Naive thymus-derived CD4-positive, alpha-beta T cell (primary cell): ENCODE measurements at regions not wholly inside any gene's neighbourhood (a gene's known extent, or its start where the extent isn't known, plus 50 kb on each side); places are given as distances from the start of the nearest gene placed in this dataset.
"Not testable (repeated sequence)": the region's sequence is repeated elsewhere in the genome, so short reads cannot be mapped to it uniquely, and the experiment has no call there.

ENCODE experiments used
- ATAC-seq: fragments of 150-1000 bp; cut with Tn5 transposase; 2 replicates; pipeline ENCODE4 v1.10.0; 2021; ENCODE audit warnings: mild to moderate bottlenecking, moderate library complexity
- CTCF ChIA-PET: fragments of 350-600 bp; sonication (Branson Sonifier 250); formaldehyde crosslinking; loops from one replicate; lab custom pipeline; 2021; ENCODE audit warnings: antibody characterized with exemption; lab: Charles Lee
- POLR2A ChIA-PET: fragments of 350-600 bp; sonication (Branson Sonifier 250); formaldehyde crosslinking; loops from one replicate; lab custom pipeline; 2021; ENCODE audit warnings: antibody characterized with exemption, inconsistent platforms; lab: Charles Lee
- DNase-seq, 9 donors: peaks; one replicate each; pipeline versions ENCODE4 v3.0.0 to v3.0.0-alpha.2; 2020 to 2022; ENCODE audit warnings: mixed read lengths in 1 of 9
- H3K27ac ChIP-seq: one replicate; pipeline ENCODE4 v1.7.0; 2013; ENCODE audit warnings: mild to moderate bottlenecking, low read depth, low read length, moderate library complexity
- H3K27me3 ChIP-seq, 2 donors: one replicate each; pipeline ENCODE4 v1.7.0; 2013; ENCODE audit warnings: low read length in 2 of 2, mild to moderate bottlenecking in 2 of 2, moderate library complexity in 2 of 2; ENCODE audit not compliant: control insufficient read depth in 2 of 2, insufficient read depth in 2 of 2
- H3K36me3 ChIP-seq, 3 experiments: 1 replicate in 2 of 3; 2 replicates in 1 of 3; pipeline ENCODE4 v1.7.0; 2013; ENCODE audit warnings: low read length in 3 of 3, mild to moderate bottlenecking in 3 of 3, moderate library complexity in 1 of 3; ENCODE audit not compliant: insufficient read depth in 3 of 3, control insufficient read depth in 2 of 3
- H3K4me1 ChIP-seq, 2 donors: one replicate each; pipeline ENCODE4 v1.7.0; 2013; ENCODE audit warnings: low read length in 2 of 2, mild to moderate bottlenecking in 2 of 2, moderate library complexity in 1 of 2; ENCODE audit not compliant: control insufficient read depth in 2 of 2, insufficient read depth in 2 of 2
- H3K4me3 ChIP-seq: 2 replicates; pipeline ENCODE4 v1.7.0; 2013; ENCODE audit warnings: mild to moderate bottlenecking, low read length
- H3K9me3 ChIP-seq, 3 experiments: 1 replicate in 2 of 3; 2 replicates in 1 of 3; pipeline ENCODE4 v1.7.0; 2013; ENCODE audit warnings: low read length in 3 of 3; ENCODE audit not compliant: control insufficient read depth in 2 of 3
- H3K27ac Mint-ChIP-seq, 9 donors: one replicate each; pipeline ENCODE4 v1.8.0; 2020 to 2022; ENCODE audit warnings: mixed read lengths in 9 of 9, mild to moderate bottlenecking in 8 of 9, moderate library complexity in 5 of 9, inconsistent platforms in 2 of 9
- H3K27me3 Mint-ChIP-seq, 5 donors: one replicate each; pipeline ENCODE4 v1.8.0; 2021 to 2022; ENCODE audit warnings: mixed read lengths in 5 of 5, mild to moderate bottlenecking in 1 of 5
- H3K36me3 Mint-ChIP-seq, 5 donors: one replicate each; pipeline ENCODE4 v1.8.0; 2020 to 2022; ENCODE audit warnings: mixed read lengths in 5 of 5, mild to moderate bottlenecking in 3 of 5, inconsistent platforms in 1 of 5
- H3K4me1 Mint-ChIP-seq, 7 donors: one replicate each; pipeline ENCODE4 v1.8.0; 2020 to 2022; ENCODE audit warnings: mixed read lengths in 7 of 7, mild to moderate bottlenecking in 3 of 7, inconsistent platforms in 1 of 7
- H3K4me3 Mint-ChIP-seq, 10 donors: one replicate each; pipeline ENCODE4 v1.8.0; 2020 to 2022; ENCODE audit warnings: mild to moderate bottlenecking in 10 of 10, mixed read lengths in 10 of 10, moderate library complexity in 6 of 10, inconsistent platforms in 2 of 10
- H3K9me3 Mint-ChIP-seq, 11 donors: one replicate each; pipeline ENCODE4 v1.8.0; 2020 to 2022; ENCODE audit warnings: mixed read lengths in 11 of 11, mild to moderate bottlenecking in 4 of 11, inconsistent platforms in 1 of 11, moderate library complexity in 1 of 11
- intact Hi-C, 2 donors: fragments of 100-400 bp; cut with micrococcal nuclease; formaldehyde crosslinking; loops; one replicate each; pipeline ENCODE4 v1.15.1; 2023

DNA sequence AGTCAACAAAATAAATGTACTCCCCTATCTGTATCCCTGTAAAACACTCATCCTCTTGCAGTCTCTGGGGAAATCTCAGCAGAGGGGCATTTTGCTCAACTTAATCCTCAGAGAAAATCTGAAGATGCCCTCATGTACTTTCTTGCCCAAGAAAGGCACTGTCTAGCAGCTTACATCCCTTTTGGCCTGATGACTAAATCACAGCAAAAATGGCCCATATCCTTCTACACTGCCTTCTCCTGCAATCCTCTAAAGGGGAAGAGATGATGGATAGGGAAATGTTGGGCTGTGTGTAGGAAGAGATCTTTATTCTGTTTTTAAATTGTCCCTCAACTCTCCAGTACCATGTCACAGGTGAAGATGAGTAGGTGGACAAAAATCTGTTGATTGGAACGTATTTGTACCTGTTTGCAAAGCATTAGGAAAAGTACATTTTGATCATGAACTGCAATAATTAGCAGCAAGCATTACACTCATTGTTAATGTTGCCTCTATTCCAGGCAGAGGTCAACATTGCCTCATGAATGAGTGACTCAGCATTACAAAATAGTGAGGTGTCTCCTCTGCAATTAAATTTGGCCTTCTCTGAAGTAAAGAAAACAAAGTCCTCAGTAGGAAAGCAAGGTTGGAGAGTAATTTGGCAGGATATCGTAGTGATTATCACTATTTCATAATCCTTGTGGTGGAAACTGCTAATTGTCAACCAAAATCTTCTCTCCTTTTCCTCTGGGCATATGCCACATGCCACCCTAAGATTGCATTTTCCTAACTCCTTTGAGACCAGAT is 172.4 kb upstream of the CAND1 start:
- Histone ChIP-seq H3K27ac (no peak overlapping the region), H3K4me3 (no peak overlapping the region), H3K9me3 (no peaks in the 10 kb centered on the region), H3K4me1 (no peaks in the 10 kb centered on the region), H3K27me3 (no peaks in the 10 kb centered on the region), H3K36me3 (no peaks in the 10 kb centered on the region)
- ATAC-seq (no peak), DNase-seq (no peak)
- Mint-ChIP-seq H3K27me3 (peaks cover 0 to 13% (median 4%) of the 10 kb centered on the region in 5 donors), H3K36me3 (no peaks in the 10 kb centered on the region), H3K9me3 (peaks cover 0 to 7% (median 2%) of the 10 kb centered on the region in 11 donors), H3K27ac (no peak overlapping the region), H3K4me1 (peaks cover 0 to 2% (median 0%) of the 10 kb centered on the region in 7 donors), H3K4me3 (no peak overlapping the region)
- ChIA-PET POLR2A (no interaction called here), CTCF (no interaction called here)
- intact Hi-C loops, result no loop called here

DNA sequence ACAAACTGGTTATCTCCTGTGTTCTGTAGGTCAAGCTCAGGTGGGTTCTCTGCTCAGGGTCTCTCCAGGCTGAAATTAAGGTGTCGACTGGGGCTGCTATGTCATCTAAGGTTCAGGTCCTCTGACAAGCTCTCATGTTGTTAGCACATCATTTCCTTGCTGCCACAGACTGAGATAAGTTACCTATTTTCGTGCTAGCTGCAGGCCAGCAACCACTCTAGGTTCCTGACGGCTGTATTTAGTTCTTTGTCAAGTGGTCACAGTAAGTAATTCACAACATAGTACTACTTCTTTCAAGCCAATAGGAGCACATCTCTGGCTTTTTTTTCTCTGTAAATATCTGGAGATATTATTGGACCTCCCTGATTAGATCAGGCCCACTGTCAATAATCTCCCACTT is 169.3 kb upstream of the CAND1 start:
- H3K36me3 Mint-ChIP-seq, result no peaks in the 10 kb centered on the region
- intact Hi-C loops, result no loop called here
- POLR2A ChIA-PET, result no interaction called here

GRCh38 chr12:67103521-67103920 is 165.6 kb upstream of the CAND1 start:
- Histone ChIP-seq H3K4me3 (no peak overlapping the region), H3K9me3 (no peaks in the 10 kb centered on the region), H3K27me3 (no peaks in the 10 kb centered on the region), H3K4me1 (no peaks in the 10 kb centered on the region), H3K36me3 (no peaks in the 10 kb centered on the region), H3K27ac (no peak overlapping the region)
- ChIA-PET CTCF (no interaction called here), POLR2A (no interaction called here)
- Mint-ChIP-seq H3K36me3 (peaks cover 0 to 23% (median 9%) of the 10 kb centered on the region in 5 donors), H3K27ac (no peak overlapping the region), H3K4me1 (no peaks in the 10 kb centered on the region), H3K4me3 (no peak overlapping the region), H3K27me3 (peaks cover 0 to 14% (median 10%) of the 10 kb centered on the region in 5 donors), H3K9me3 (peaks cover 15 to 38% (median 24%) of the 10 kb centered on the region in 11 donors)
- DNase-seq (no peak), ATAC-seq (no peak)
- intact Hi-C loops, result no loop called here

More for the DNA sequence above, 169.3 kb upstream of the CAND1 start:
- no peaks in the 10 kb centered on the region for H3K9me3 ChIP-seq
- Mint-ChIP-seq H3K27me3 (peaks cover 0 to 8% (median 0%) of the 10 kb centered on the region in 5 donors), H3K4me3 (no peak overlapping the region), H3K27ac (no peak overlapping the region), H3K9me3 (peaks cover 0 to 8% (median 2%) of the 10 kb centered on the region in 11 donors), H3K4me1 (peaks cover 0 to 2% (median 0%) of the 10 kb centered on the region in 7 donors)
- ATAC-seq, result no peak
- H3K4me3 ChIP-seq, result no peak overlapping the region
- H3K27me3 ChIP-seq, result no peaks in the 10 kb centered on the region
- no peaks in the 10 kb centered on the region for H3K4me1 ChIP-seq
- CTCF ChIA-PET, result no interaction called here
- no peaks in the 10 kb centered on the region for H3K36me3 ChIP-seq
- no peak for DNase-seq
- no peak overlapping the region for H3K27ac ChIP-seq

DNA sequence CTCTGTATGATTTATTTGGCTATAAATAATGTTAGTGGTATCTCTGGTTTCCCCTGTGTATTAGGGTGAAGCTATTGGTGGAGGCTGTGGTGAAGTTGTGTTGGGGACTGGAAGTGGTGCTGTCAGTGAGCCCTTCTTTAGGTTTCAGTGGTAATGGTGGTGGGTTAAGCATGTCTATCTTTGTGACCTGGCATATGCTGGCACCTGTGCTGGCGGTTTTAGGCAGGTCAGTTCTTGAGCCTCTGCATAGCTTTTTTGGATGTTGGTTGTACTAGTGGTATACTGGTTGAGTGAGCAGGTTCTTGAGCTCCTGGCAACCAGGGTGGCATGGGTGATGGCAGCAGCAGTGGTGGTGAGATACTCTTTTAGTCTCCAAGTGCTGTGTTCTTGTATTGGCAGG is 161.9 kb upstream of the CAND1 start:
- H3K4me3 ChIP-seq, result no peak overlapping the region
- no peak overlapping the region for H3K27ac ChIP-seq
- no peaks in the 10 kb centered on the region for H3K36me3 ChIP-seq
- H3K9me3 ChIP-seq, result no peaks in the 10 kb centered on the region
- Mint-ChIP-seq H3K9me3 (peaks cover 15 to 38% (median 25%) of the 10 kb centered on the region in 11 donors), H3K4me1 (no peaks in the 10 kb centered on the region), H3K27me3 (peaks cover 0 to 15% (median 11%) of the 10 kb centered on the region in 5 donors), H3K36me3 (peaks cover 0 to 23% (median 9%) of the 10 kb centered on the region in 5 donors), H3K27ac (no peak overlapping the region), H3K4me3 (no peak overlapping the region)
- H3K27me3 ChIP-seq, result no peaks in the 10 kb centered on the region
- DNase-seq, result no peak
- intact Hi-C loops, result no loop called here
- H3K4me1 ChIP-seq, result no peaks in the 10 kb centered on the region
- no peak for ATAC-seq
- ChIA-PET CTCF (no interaction called here), POLR2A (no interaction called here)

DNA sequence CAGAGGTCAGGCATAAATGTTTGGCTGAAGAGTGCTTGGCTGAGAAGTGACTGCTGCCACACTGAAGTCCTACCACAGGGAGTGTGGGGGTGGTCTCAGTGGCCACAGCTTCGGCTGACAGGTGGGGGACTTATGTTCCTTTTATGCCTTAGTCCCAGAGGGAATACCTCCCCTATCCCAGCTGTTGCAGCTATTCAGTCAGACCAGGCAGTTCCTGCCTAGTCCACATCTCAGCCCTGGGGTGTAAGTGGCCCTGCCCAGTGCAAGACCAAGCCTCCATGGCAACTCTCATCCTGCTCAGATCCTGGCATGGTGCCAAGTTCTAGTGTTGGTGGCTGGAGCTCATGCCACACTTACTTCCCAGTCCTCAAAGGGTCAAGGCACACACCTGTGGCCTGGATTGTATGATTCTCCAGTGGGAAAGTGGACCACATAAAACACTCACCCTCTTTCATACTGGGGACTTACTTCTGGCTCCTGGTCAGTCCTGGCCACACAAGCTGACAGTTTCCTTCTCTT is 161.3 kb upstream of the CAND1 start:
- no peak for DNase-seq
- H3K36me3 Mint-ChIP-seq, result peaks cover 0 to 23% (median 9%) of the 10 kb centered on the region in 5 donors

DNA sequence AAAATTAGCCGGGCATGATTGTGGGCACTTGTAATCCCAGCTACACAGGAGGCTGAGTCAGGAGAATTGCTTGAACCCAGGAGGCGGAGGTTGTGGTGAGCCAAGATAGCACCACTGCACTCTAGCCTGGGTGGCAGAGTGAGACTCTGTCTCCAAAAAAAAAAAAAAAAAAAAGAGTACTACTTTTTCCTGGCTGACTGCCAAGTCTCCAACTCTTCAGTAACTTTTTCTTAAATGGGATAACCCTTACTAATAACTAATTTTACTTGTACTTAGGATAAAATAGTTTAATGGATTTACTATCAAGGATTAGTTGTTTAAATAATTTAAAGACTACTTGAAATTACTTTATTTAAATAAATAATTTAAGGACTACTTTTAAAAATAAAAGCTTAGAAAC is 158.8 kb upstream of the CAND1 start:
- H3K4me3 Mint-ChIP-seq, POLR2A ChIA-PET, intact Hi-C loops, H3K4me1 ChIP-seq, H3K36me3 ChIP-seq, H3K27ac Mint-ChIP-seq, H3K27ac ChIP-seq, H3K4me1 Mint-ChIP-seq, H3K27me3 ChIP-seq, ATAC-seq, H3K4me3 ChIP-seq, H3K9me3 ChIP-seq, DNase-seq: not testable (repeated sequence)
- CTCF ChIA-PET, result interaction anchor here (0.7 kb wide), 1 partner anchor 364 kb away, joined by 3 read pairs; no protein-coding TSS in a partner anchor
- Mint-ChIP-seq H3K27me3 (peaks cover 0 to 21% (median 14%) of the 10 kb centered on the region in 5 donors), H3K9me3 (peaks cover 14 to 27% (median 19%) of the 10 kb centered on the region in 11 donors), H3K36me3 (peaks cover 0 to 23% (median 9%) of the 10 kb centered on the region in 5 donors)

More for the DNA sequence above, 161.3 kb upstream of the CAND1 start:
- no peak overlapping the region for H3K27ac ChIP-seq
- intact Hi-C loops, result no loop called here
- no peaks in the 10 kb centered on the region for H3K27me3 ChIP-seq
- Mint-ChIP-seq H3K9me3 (peaks cover 15 to 38% (median 24%) of the 10 kb centered on the region in 11 donors), H3K27me3 (peaks cover 0 to 15% (median 11%) of the 10 kb centered on the region in 5 donors), H3K4me1 (no peaks in the 10 kb centered on the region), H3K27ac (no peak overlapping the region), H3K4me3 (no peak overlapping the region)
- CTCF ChIA-PET, result no interaction called here
- H3K4me1 ChIP-seq, result no peaks in the 10 kb centered on the region
- POLR2A ChIA-PET, result no interaction called here
- ATAC-seq, result no peak
- H3K36me3 ChIP-seq, result no peaks in the 10 kb centered on the region
- H3K9me3 ChIP-seq, result no peaks in the 10 kb centered on the region
- H3K4me3 ChIP-seq, result no peak overlapping the region
